HG02763 (cell line): ENCODE measurements at regions not wholly inside any gene's neighbourhood (a gene's known extent, or its start where the extent isn't known, plus 50 kb on each side); places are given as distances from the start of the nearest gene placed in this dataset.

Experiments used
- ATAC-seq: cut with Tn5 transposase; IDR thresholded peaks from one replicate; pipeline ENCODE4 v1.9.1; 2021; ENCODE audit warnings: mild to moderate bottlenecking, moderate library complexity; ENCODE audit not compliant: unreplicated experiment

DNA sequence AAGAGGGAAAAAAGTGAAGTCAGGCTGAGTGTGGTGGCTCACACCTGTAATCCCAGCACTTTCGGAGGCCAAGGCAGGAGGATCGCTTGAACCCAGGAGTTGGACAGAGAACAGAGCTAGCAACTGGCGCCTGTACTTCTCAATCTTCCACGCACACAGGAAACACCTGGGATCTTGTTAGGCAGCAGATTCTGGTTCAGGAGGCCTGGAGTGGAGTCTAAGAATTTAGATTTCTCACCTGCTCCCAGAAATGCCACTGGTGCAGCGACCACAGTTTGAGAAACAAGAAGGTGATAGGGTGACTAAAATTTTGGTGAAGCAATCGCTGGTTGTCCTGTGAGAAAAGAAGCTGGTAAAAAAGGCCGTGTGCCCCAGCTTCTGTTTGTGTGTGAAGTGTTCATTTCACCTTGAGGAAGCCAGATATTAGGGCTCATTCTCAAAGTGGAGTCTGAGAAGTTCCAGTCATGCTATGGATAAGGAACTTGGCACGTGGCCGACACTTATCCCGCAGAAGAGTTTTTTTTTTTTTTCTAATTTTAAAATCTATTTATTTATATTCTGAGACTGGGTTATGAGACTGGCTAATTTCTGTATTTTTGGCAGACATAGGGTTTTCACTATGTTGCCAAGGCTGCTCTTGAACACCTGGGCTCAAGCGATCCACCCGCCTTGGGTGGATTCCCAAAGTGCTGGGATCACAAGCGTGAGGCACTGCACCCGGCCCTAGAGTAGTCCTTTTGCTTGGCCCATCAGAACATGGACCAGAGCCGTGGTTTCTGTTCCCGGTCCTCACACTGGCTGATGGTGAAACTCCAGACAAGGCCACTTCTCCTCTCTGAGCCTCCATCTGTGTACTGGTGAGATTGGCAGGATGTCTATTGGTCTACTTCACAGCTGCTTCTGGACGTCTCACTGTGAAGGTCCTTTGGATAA lies 324.6 kb upstream of the PROK2 start:
- no peak for ATAC-seq

DNA sequence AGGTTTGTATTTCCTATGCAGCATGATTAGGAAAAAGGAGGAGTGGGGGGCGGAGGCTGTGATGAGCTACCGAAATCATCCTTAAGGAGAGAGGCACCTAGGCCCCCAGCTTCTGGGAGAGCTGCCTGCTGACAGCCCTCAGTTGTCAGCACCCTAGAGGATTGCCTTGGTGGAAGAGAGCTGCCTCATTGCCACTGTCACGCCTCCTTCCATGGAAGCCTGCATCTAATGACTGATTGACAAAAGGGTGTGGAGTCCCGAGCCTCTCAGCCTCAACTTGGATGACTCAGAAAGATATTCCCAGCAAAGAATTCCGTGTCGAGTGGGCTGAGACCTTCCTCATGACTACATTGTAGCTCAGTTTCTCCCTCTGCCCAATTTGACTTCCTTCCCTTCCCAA lies 320.4 kb upstream of the PROK2 start:
- ATAC-seq, result no peak

DNA sequence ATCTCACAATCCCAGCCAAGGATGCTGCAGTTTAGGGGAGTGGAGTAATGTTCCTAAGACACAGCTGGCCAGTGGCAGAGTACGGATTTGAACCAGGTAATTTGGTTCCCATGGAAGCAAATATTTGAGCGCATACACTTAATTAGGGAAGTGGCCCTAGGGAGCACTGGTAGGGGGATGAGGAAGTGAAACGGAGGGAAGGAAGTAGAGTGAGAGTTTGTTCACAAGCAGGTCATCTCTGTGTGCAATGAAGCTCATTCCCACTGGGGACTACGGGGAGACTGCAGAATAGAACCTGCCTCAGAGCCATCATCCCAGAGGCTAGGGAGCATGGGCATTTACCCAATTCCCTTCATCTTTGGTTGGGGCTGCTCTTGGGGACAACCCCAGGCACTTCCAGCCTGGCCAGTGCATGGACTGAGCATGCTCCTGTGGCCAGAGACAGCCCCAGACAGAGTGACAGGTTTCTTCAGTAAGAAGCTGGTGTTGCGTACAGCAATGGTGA lies 317.2 kb upstream of the PROK2 start:
- peak; percentile 46 for ATAC-seq

GRCh38 chr3:72101494-72101893 lies 316.5 kb upstream of the PROK2 start:
- no peak for ATAC-seq

GRCh38 chr3:72100601-72101187 lies 315.7 kb upstream of the PROK2 start:
- ATAC-seq, result peak; percentile 65

GRCh38 chr3:72100080-72100511 lies 315.1 kb upstream of the PROK2 start:
- ATAC-seq, result no peak

DNA sequence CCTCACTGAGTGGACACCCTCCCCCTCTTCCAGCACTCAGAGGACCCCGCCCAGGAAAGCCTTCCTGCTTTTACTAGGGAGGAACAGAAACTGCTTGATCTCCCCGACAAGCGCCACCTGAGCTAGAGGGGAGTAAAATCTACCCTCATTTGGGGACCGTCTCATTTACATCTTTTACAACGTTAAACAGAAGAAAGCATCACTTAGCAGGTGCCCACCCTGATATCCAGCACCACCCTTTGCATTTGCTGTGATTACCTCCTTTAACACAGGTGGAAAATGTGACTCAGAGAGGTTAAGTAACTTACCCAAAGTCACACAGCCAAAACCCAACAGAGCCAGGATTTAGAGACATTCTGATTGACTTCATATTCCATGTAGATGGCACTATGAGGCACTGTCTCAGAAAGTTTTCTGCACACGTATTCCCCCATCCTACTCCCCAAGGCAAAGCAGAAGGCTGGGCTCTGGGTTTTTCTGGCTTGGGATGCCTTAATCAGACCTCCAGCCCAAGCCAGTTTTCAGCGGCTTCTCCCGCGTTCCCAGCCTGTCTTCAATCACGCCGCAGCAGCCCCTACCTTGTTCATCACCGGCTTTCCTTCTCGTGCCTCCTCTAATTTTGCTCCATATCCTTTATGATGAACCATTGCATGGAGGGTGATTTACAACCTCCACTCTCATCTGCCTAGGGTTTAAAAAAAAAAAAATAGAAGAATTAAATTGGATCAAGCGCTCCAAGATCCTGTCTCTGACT lies 314.6 kb upstream of the PROK2 start:
- ATAC-seq, result no peak

GRCh38 chr3:72097053-72097452 lies 312.1 kb upstream of the PROK2 start:
- no peak for ATAC-seq

GRCh38 chr3:72095521-72095920 lies 310.6 kb upstream of the PROK2 start:
- ATAC-seq, result no peak

GRCh38 chr3:72093992-72094334 lies 309.0 kb upstream of the PROK2 start:
- ATAC-seq, result no peak

GRCh38 chr3:72093270-72093991 lies 308.5 kb upstream of the PROK2 start:
- ATAC-seq, result no peak

- no peak for ATAC-seq
Measured at GRCh38 chr3:72092778-72093177, 307.8 kb upstream of the PROK2 start.

GRCh38 chr3:72088486-72089025 lies 303.6 kb upstream of the PROK2 start:
- no peak for ATAC-seq

GRCh38 chr3:72087420-72087819 lies 302.5 kb upstream of the PROK2 start:
- no peak for ATAC-seq

GRCh38 chr3:72086743-72087087 lies 301.8 kb upstream of the PROK2 start:
- no peak for ATAC-seq

DNA sequence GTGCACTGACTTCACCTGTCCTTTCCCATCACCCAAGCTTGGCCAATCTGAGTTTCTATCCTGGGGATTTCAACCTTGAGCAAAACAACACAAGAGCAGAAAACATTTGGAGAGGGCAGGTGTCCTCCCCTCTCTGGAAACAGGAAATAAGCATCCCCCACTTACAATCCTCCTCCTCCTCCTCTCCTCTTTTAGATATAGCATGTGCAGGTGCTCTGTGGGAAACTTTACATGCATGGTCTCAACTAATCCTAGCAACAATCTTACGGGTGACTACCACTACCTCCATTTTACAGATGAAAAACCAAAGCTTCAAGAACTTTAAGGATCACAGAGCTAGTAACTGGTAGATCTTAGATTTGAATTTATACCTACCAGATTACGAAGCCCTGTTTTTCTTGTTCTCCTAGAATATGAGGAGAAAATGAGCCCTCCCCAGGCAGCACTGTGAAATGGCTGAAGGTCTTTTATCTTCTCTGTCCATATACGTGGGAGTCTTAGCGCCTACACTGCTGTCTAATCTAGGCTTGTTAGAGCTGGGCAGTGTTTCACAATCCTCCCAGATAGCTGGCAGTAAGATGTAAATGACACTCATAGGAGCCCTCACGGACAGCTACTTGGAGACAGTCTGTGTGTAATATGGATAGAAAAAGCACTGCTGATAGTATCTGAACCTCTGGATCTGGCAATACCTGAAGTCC lies 301.2 kb upstream of the PROK2 start:
- ATAC-seq, result no peak

- no peak for ATAC-seq
Measured at GRCh38 chr3:72085036-72085435, 300.1 kb upstream of the PROK2 start.

DNA sequence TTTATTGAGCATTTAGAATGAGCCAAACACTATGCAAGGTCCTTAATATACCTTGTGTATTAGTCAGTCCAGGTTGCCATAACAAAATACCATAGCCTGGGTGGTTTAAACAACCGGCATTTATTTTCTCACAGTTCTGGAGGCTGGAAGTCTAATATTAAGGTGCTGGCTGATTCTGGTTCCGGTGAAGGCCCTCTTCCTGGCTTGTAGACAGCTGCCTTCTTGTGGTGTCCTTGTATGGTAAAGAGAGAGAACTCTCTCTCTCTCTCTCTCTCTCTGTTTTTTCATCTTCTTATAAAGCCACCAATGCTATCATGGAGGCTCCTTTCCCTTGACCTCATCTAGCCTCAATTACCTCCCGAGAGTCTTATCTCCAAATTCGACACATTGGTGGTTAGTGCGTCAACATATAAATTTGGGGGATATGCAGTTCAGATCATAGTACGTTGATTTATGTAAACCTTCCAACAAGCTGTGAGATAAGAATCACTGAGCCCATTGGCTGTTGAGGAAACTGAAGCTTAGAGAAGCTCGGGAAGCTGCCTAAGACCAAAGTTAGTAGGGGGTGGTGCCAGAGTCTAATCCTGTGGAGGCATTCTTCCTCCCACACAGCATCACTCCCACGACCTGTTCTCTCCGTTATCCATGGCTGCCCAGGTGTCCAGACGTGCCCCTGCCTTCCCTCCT lies 298.0 kb upstream of the PROK2 start:
- no peak for ATAC-seq

- peak; percentile 34 for ATAC-seq
Measured at GRCh38 chr3:72082186-72082715, 297.3 kb upstream of the PROK2 start.
